Mesendoderm (in vitro differentiated cells): ENCODE measurements at regions not wholly inside any gene's neighbourhood (a gene's known extent, or its start where the extent isn't known, plus 50 kb on each side); places are given as distances from the start of the nearest gene placed in this dataset.

ENCODE experiments used
- DNase-seq: peaks from one replicate; pipeline ENCODE4 v3.0.0; 2013
- H2AK5ac ChIP-seq: 2 replicates; pipeline ENCODE4 v1.6.1; 2013; ENCODE audit warnings: low read length, inconsistent platforms
- H2BK120ac ChIP-seq: 2 replicates; pipeline ENCODE4 v1.6.1; 2013; ENCODE audit warnings: low read depth, mild to moderate bottlenecking, low read length, moderate library complexity, mixed read lengths
- H2BK15ac ChIP-seq: replicated peaks from 2 replicates; pipeline ENCODE4 v1.6.1; 2013; ENCODE audit warnings: low read depth, mild to moderate bottlenecking, moderate library complexity
- H2BK5ac ChIP-seq: 2 replicates; pipeline ENCODE4 v1.6.1; 2013; ENCODE audit warnings: low read length, inconsistent platforms
- H3K18ac ChIP-seq: 2 replicates; pipeline ENCODE4 v1.6.1; 2013; ENCODE audit warnings: mild to moderate bottlenecking, low read length, mixed read lengths
- H3K23ac ChIP-seq: one replicate; pipeline ENCODE4 v1.6.1; 2013; ENCODE audit warnings: low read length
- H3K27ac ChIP-seq: 2 replicates; pipeline ENCODE4 v1.5.1; 2013; ENCODE audit warnings: low read depth, mild to moderate bottlenecking, inconsistent platforms, low read length, moderate library complexity
- H3K27me3 ChIP-seq: 2 replicates; pipeline ENCODE4 v1.6.1; 2013; ENCODE audit warnings: low read length, control low read depth, mild to moderate bottlenecking, inconsistent platforms; ENCODE audit not compliant: insufficient read depth, poor library complexity
- H3K36me3 ChIP-seq: 2 replicates; pipeline ENCODE4 v1.6.1; 2013; ENCODE audit warnings: low read length, inconsistent platforms; ENCODE audit not compliant: control insufficient read depth, insufficient read depth
- H3K4ac ChIP-seq: one replicate; pipeline ENCODE4 v1.6.1; 2013; ENCODE audit warnings: low read depth, mild to moderate bottlenecking, low read length, moderate library complexity
- H3K4me1 ChIP-seq: 2 replicates; pipeline ENCODE4 v1.6.1; 2013; ENCODE audit warnings: low read depth, low read length, inconsistent platforms; ENCODE audit not compliant: control insufficient read depth
- H3K4me2 ChIP-seq: 2 replicates; pipeline ENCODE4 v1.6.1; 2013; ENCODE audit warnings: low read length
- H3K4me3 ChIP-seq: 2 replicates; pipeline ENCODE4 v1.5.1; 2013; ENCODE audit warnings: mild to moderate bottlenecking, low read length
- H3K56ac ChIP-seq: one replicate; pipeline ENCODE4 v1.6.1; 2013; ENCODE audit warnings: low read length
- H3K79me1 ChIP-seq: 2 replicates; pipeline ENCODE4 v1.6.1; 2013; ENCODE audit warnings: low read length, inconsistent platforms
- H3K79me2 ChIP-seq: 2 replicates; pipeline ENCODE4 v1.6.1; 2013; ENCODE audit warnings: mild to moderate bottlenecking, low read length; ENCODE audit not compliant: control insufficient read depth, insufficient read depth
- H3K9ac ChIP-seq: 2 replicates; pipeline ENCODE4 v1.6.1; 2013; ENCODE audit warnings: low read length, inconsistent platforms
- H4K5ac ChIP-seq: one replicate; pipeline ENCODE4 v1.6.1; 2013; ENCODE audit warnings: low read length
- H4K8ac ChIP-seq: one replicate; pipeline ENCODE4 v1.6.1; 2013; ENCODE audit warnings: low read depth, mild to moderate bottlenecking, control low read depth, low read length, moderate library complexity
- WGBS: extraction: QIAGEN DNeasy Blood & Tissue Kit; methylation state at CpG from one replicate; pipeline ENCODE4 v1.1.7; 2013; ENCODE audit warnings: low lambda C conversion rate, missing lambda C conversion rate; ENCODE audit not compliant: insufficient coverage; ENCODE audit errors: extremely low coverage; 5-methylcytosine and 5-hydroxymethylcytosine counted together

GRCh38 chr6:167662881-167663205 lies 163.9 kb upstream of the AFDN start:
- no peak overlapping the region for H3K18ac ChIP-seq
- no peaks in the 10 kb centered on the region for H3K79me2 ChIP-seq
- no peak overlapping the region for H3K56ac ChIP-seq
- H3K9ac ChIP-seq, result no peak overlapping the region
- no peak overlapping the region for H2BK5ac ChIP-seq
- WGBS, result no CpG with 5 or more reads among the region's 14 CpGs
- no peak overlapping the region for H2BK120ac ChIP-seq
- peaks cover 5% of the 10 kb centered on the region for H3K4me1 ChIP-seq
- H4K8ac ChIP-seq, result no peak overlapping the region
- H3K36me3 ChIP-seq, result no peaks in the 10 kb centered on the region
- no peak overlapping the region for H4K5ac ChIP-seq
- no peak overlapping the region for H3K4me2 ChIP-seq
- H3K27me3 ChIP-seq, result no peaks in the 10 kb centered on the region
- no peaks in the 10 kb centered on the region for H3K79me1 ChIP-seq
- H3K4me3 ChIP-seq, result no peak overlapping the region
- no peak overlapping the region for H3K23ac ChIP-seq
- H3K4ac ChIP-seq, result no peak overlapping the region
- no peak overlapping the region for H3K27ac ChIP-seq
- DNase-seq, result no peak
- no peak overlapping the region for H2AK5ac ChIP-seq
- H2BK15ac ChIP-seq, result no peak overlapping the region

- no peak overlapping the region for H3K4me3 ChIP-seq
- H4K5ac ChIP-seq, result no peak overlapping the region
- no peak overlapping the region for H3K23ac ChIP-seq
- H2BK5ac ChIP-seq, result no peak overlapping the region
- no peak overlapping the region for H2BK120ac ChIP-seq
- no peak for DNase-seq
- H4K8ac ChIP-seq, result no peak overlapping the region
- peaks cover 5% of the 10 kb centered on the region for H3K4me1 ChIP-seq
- H3K79me1 ChIP-seq, result no peaks in the 10 kb centered on the region
- H3K9ac ChIP-seq, result no peak overlapping the region
- no peak overlapping the region for H3K4me2 ChIP-seq
- WGBS, result no CpG with 5 or more reads among the region's 4 CpGs
- H3K36me3 ChIP-seq, result no peaks in the 10 kb centered on the region
- H3K27me3 ChIP-seq, result no peaks in the 10 kb centered on the region
- H3K18ac ChIP-seq, result no peak overlapping the region
- H2BK15ac ChIP-seq, result no peak overlapping the region
- no peak overlapping the region for H3K56ac ChIP-seq
- H3K27ac ChIP-seq, result no peak overlapping the region
- H3K4ac ChIP-seq, result no peak overlapping the region
- H2AK5ac ChIP-seq, result no peak overlapping the region
- H3K79me2 ChIP-seq, result no peaks in the 10 kb centered on the region
Measured at GRCh38 chr6:167663316-167663715, 163.4 kb upstream of the AFDN start.

- Histone ChIP-seq H2BK120ac (no peak overlapping the region), H2BK15ac (no peak overlapping the region), H3K79me2 (no peaks in the 10 kb centered on the region), H3K79me1 (no peaks in the 10 kb centered on the region), H2AK5ac (no peak overlapping the region), H3K4me1 (peaks cover 5% of the 10 kb centered on the region), H4K5ac (no peak overlapping the region), H3K9ac (no peak overlapping the region), H3K18ac (no peak overlapping the region), H4K8ac (no peak overlapping the region), H3K23ac (no peak overlapping the region), H3K27me3 (no peaks in the 10 kb centered on the region), H3K36me3 (no peaks in the 10 kb centered on the region), H3K4me3 (no peak overlapping the region), H3K4me2 (no peak overlapping the region), H3K4ac (no peak overlapping the region), H3K27ac (no peak overlapping the region), H2BK5ac (no peak overlapping the region), H3K56ac (no peak overlapping the region)
- WGBS, result no CpG with 5 or more reads among the region's 24 CpGs
- DNase-seq, result no peak
Measured at GRCh38 chr6:167663784-167664443, 162.8 kb upstream of the AFDN start.

GRCh38 chr6:167664678-167665660 lies 161.7 kb upstream of the AFDN start:
- no peak for DNase-seq
- no peak overlapping the region for H2AK5ac ChIP-seq
- H3K36me3 ChIP-seq, result no peaks in the 10 kb centered on the region
- no peak overlapping the region for H3K4me2 ChIP-seq
- no peak overlapping the region for H2BK120ac ChIP-seq
- no peak overlapping the region for H3K18ac ChIP-seq
- peaks cover 5% of the 10 kb centered on the region for H3K4me1 ChIP-seq
- H3K23ac ChIP-seq, result no peak overlapping the region
- no peaks in the 10 kb centered on the region for H3K79me1 ChIP-seq
- H2BK5ac ChIP-seq, result no peak overlapping the region
- no peak overlapping the region for H3K4me3 ChIP-seq
- no peak overlapping the region for H3K4ac ChIP-seq
- no peaks in the 10 kb centered on the region for H3K27me3 ChIP-seq
- H3K9ac ChIP-seq, result no peak overlapping the region
- H4K5ac ChIP-seq, result no peak overlapping the region
- H3K56ac ChIP-seq, result no peak overlapping the region
- H3K27ac ChIP-seq, result no peak overlapping the region
- no peak overlapping the region for H4K8ac ChIP-seq
- no peak overlapping the region for H2BK15ac ChIP-seq
- WGBS, result no CpG with 5 or more reads among the region's 15 CpGs
- H3K79me2 ChIP-seq, result no peaks in the 10 kb centered on the region

GRCh38 chr6:167665698-167666330 lies 160.9 kb upstream of the AFDN start:
- Histone ChIP-seq H2BK120ac (no peak overlapping the region), H4K8ac (no peak overlapping the region), H3K79me1 (no peaks in the 10 kb centered on the region), H3K4me2 (no peak overlapping the region), H2BK15ac (no peak overlapping the region), H3K4me1 (peaks cover 5% of the 10 kb centered on the region), H3K79me2 (no peaks in the 10 kb centered on the region), H3K4ac (no peak overlapping the region), H3K36me3 (no peaks in the 10 kb centered on the region), H3K23ac (peak overlapping the region; percentile 29), H3K27ac (no peak overlapping the region), H2BK5ac (no peak overlapping the region), H3K18ac (no peak overlapping the region), H3K56ac (no peak overlapping the region), H3K27me3 (no peaks in the 10 kb centered on the region), H2AK5ac (no peak overlapping the region), H3K9ac (no peak overlapping the region), H3K4me3 (no peak overlapping the region), H4K5ac (no peak overlapping the region)
- WGBS, result no CpG with 5 or more reads among the region's 19 CpGs
- no peak for DNase-seq
